MM.1S (cell line): ENCODE measurements at regions not wholly inside any gene's neighbourhood (a gene's known extent, or its start where the extent isn't known, plus 50 kb on each side); places are given as distances from the start of the nearest gene placed in this dataset.

Experiments used
- DNase-seq: peaks from one replicate; pipeline ENCODE4 v3.0.0-alpha.2; 2015
- H2AFZ ChIP-seq: fragments of 300-600 bp; sonication (generic); 2 replicates; pipeline ENCODE4 v1.6.0; 2016; ENCODE audit warnings: antibody characterized with exemption, low read length
- H3F3A ChIP-seq: fragments of 300-600 bp; sonication (generic); 2 replicates; pipeline ENCODE4 v1.6.1; 2016; ENCODE audit warnings: mild to moderate bottlenecking, antibody characterized with exemption, low read length, moderate library complexity, mixed read lengths; ENCODE audit not compliant: insufficient read depth
- H3K27ac ChIP-seq: fragments of 300-600 bp; sonication (generic); 2 replicates; pipeline ENCODE4 v1.5.1; 2016; ENCODE audit warnings: mild to moderate bottlenecking, low read length
- H3K27me3 ChIP-seq: fragments of 300-600 bp; sonication (generic); replicated peaks from 2 replicates; pipeline ENCODE4 v1.6.0; 2016; ENCODE audit warnings: low read length; ENCODE audit not compliant: insufficient read depth
- H3K36me3 ChIP-seq: fragments of 300-600 bp; sonication (generic); replicated peaks from 2 replicates; pipeline ENCODE4 v1.6.1; 2016; ENCODE audit warnings: mild to moderate bottlenecking, low read length, mixed read lengths; ENCODE audit not compliant: insufficient read depth
- H3K4me1 ChIP-seq: fragments of 300-600 bp; sonication (generic); 2 replicates; pipeline ENCODE4 v1.6.1; 2016; ENCODE audit warnings: low read length, mixed read lengths
- H3K4me2 ChIP-seq: fragments of 300-600 bp; sonication (generic); 2 replicates; pipeline ENCODE4 v1.6.0; 2016; ENCODE audit warnings: low read depth, low read length
- H3K4me3 ChIP-seq: fragments of 300-600 bp; sonication (generic); 2 replicates; pipeline ENCODE4 v1.5.1; 2016; ENCODE audit warnings: low read length, mixed read lengths
- H3K79me2 ChIP-seq: fragments of 300-600 bp; sonication (generic); 2 replicates; pipeline ENCODE4 v1.6.1; 2016; ENCODE audit warnings: mixed run types, low read length, mixed read lengths
- H3K9ac ChIP-seq: fragments of 300-600 bp; sonication (generic); 2 replicates; pipeline ENCODE4 v1.6.1; 2016; ENCODE audit warnings: low read length, mixed read lengths
- H3K9me2 ChIP-seq: fragments of 300-600 bp; sonication (generic); replicated peaks from 2 replicates; pipeline ENCODE4 v1.6.1; 2016; ENCODE audit warnings: mild to moderate bottlenecking, low read length, mixed read lengths; ENCODE audit not compliant: insufficient read depth
- H3K9me3 ChIP-seq: fragments of 300-600 bp; sonication (generic); replicated peaks from 2 replicates; pipeline ENCODE4 v1.6.1; 2016; ENCODE audit warnings: mild to moderate bottlenecking, low read length, mixed read lengths; ENCODE audit not compliant: insufficient read depth
- H4K20me1 ChIP-seq: fragments of 300-600 bp; sonication (generic); 2 replicates; pipeline ENCODE4 v1.6.1; 2016; ENCODE audit warnings: mild to moderate bottlenecking, low read length, moderate library complexity, mixed read lengths; ENCODE audit not compliant: insufficient read depth
- CTCF ChIP-seq: fragments of 300-600 bp; sonication (generic); IDR thresholded peaks from 2 replicates; pipeline ENCODE4 v1.5.1; 2016; ENCODE audit warnings: antibody characterized with exemption, low read length, mixed read lengths
- EZH2 ChIP-seq: fragments of 300-600 bp; sonication (generic); optimal IDR thresholded peaks from 2 replicates; pipeline ENCODE3; 2017; ENCODE audit warnings: low read depth, mild to moderate bottlenecking, antibody characterized with exemption, low read length, mixed read lengths
- EZH2phosphoT487 ChIP-seq: fragments of 300-600 bp; sonication (generic); IDR thresholded peaks from 2 replicates; pipeline ENCODE4 v1.6.1; 2018; ENCODE audit warnings: antibody characterized with exemption, low read length

GRCh38 chr3:95312650-95313049 lies 1249.8 kb downstream of the NSUN3 start:
- Histone ChIP-seq H3K36me3 (no peaks in the 10 kb centered on the region), H4K20me1 (no peaks in the 10 kb centered on the region), H3K9ac (no peak overlapping the region), H3K27me3 (no peaks in the 10 kb centered on the region), H3K4me3 (no peak overlapping the region), H3F3A (peaks cover 16% of the 10 kb centered on the region), H2AFZ (no peak overlapping the region), H3K27ac (no peak overlapping the region), H3K4me2 (no peak overlapping the region), H3K79me2 (no peaks in the 10 kb centered on the region), H3K4me1 (peaks cover 12% of the 10 kb centered on the region), H3K9me3 (no peaks in the 10 kb centered on the region), H3K9me2 (no peaks in the 10 kb centered on the region)
- no peak for DNase-seq
- TF ChIP-seq EZH2 = no peak
- no peak for TF ChIP-seq CTCF
- no peak for TF ChIP-seq EZH2phosphoT487

- Histone ChIP-seq H3K4me2 (no peak overlapping the region), H3K36me3 (no peaks in the 10 kb centered on the region), H3F3A (no peaks in the 10 kb centered on the region), H3K9me3 (no peaks in the 10 kb centered on the region), H2AFZ (no peak overlapping the region), H3K79me2 (no peaks in the 10 kb centered on the region), H3K9ac (no peak overlapping the region), H4K20me1 (no peaks in the 10 kb centered on the region), H3K4me3 (no peak overlapping the region), H3K27ac (no peak overlapping the region), H3K27me3 (no peaks in the 10 kb centered on the region), H3K9me2 (no peaks in the 10 kb centered on the region), H3K4me1 (no peaks in the 10 kb centered on the region)
- no peak for DNase-seq
- no peak for TF ChIP-seq EZH2
- no peak for TF ChIP-seq EZH2phosphoT487
- no peak for TF ChIP-seq CTCF
Measured at GRCh38 chr3:95319921-95320494, 1257.1 kb downstream of the NSUN3 start.

- Histone ChIP-seq H4K20me1 (no peaks in the 10 kb centered on the region), H3K9me2 (no peaks in the 10 kb centered on the region), H3K9me3 (no peaks in the 10 kb centered on the region; the same call in 1 of the 2 replicates), H3K9ac (no peak overlapping the region), H3K27ac (no peak overlapping the region), H2AFZ (no peak overlapping the region), H3K27me3 (no peaks in the 10 kb centered on the region), H3K79me2 (no peaks in the 10 kb centered on the region), H3K4me1 (no peaks in the 10 kb centered on the region), H3K36me3 (no peaks in the 10 kb centered on the region), H3F3A (no peaks in the 10 kb centered on the region), H3K4me3 (no peak overlapping the region), H3K4me2 (no peak overlapping the region)
- DNase-seq = no peak
- TF ChIP-seq CTCF = no peak
- no peak for TF ChIP-seq EZH2
- TF ChIP-seq EZH2phosphoT487 = no peak
Measured at GRCh38 chr3:95327478-95327877, 1264.6 kb downstream of the NSUN3 start.
